ENCODE measurements at regions not wholly inside any gene's neighbourhood (a gene's known extent, or its start where the extent isn't known, plus 50 kb on each side); places are given as distances from the start of the nearest gene placed in this dataset.
A peak's percentile ranks its signal among the peaks of the same experiment; 100 is the strongest.

- Histone ChIP-seq H3K4me2 (no peak overlapping the region), H3K9me3 (no peaks in the 10 kb centered on the region), H3K27ac (no peak overlapping the region), H3K4me1 (no peaks in the 10 kb centered on the region), H3K4me3 (no peak overlapping the region)
- WGBS (ENCODE audit: missing lambda C conversion rate): 0% methylated on average over 7 of the region's 7 CpGs
- ChIA-PET CTCF (interaction anchor here (0.6 kb wide), 1 partner anchor 189 kb away, joined by 3 read pairs; no protein-coding TSS in a partner anchor), POLR2A (no interaction called here)
- DNase-seq (ENCODE audit: low read depth in 1 of 2, low spot score in 1 of 2) (no peak), ATAC-seq (no peak), FAIRE-seq (no peak)
- no peak for TF ChIP-seq SMC3 (IDR thresholded peaks at IDR 0.05)
- no peak for TF ChIP-seq ESRRA (IDR thresholded peaks at IDR 0.05; ENCODE audit: borderline replicate concordance, low read length)
- no peak for TF ChIP-seq POLR2AphosphoS2 (conservative IDR thresholded peaks at IDR 0.05; ENCODE audit: low read length)
- no peak for TF ChIP-seq ZSCAN20 (CRISPR knock-in tag; IDR thresholded peaks at IDR 0.05)
- no peak for TF ChIP-seq GATA3 (IDR thresholded peaks at IDR 0.05; ENCODE audit: borderline replicate concordance)
- no peak for TF ChIP-seq HEYL (CRISPR knock-in tag; IDR thresholded peaks at IDR 0.05)
- TF ChIP-seq RARB (CRISPR knock-in tag; IDR thresholded peaks at IDR 0.05): no peak
- no peak for TF ChIP-seq CEBPB (IDR thresholded peaks at IDR 0.05)
- TF ChIP-seq HOXB13 (CRISPR knock-in tag; IDR thresholded peaks at IDR 0.05; ENCODE audit: low read depth): no peak
- no peak for TF ChIP-seq RNF2 (IDR thresholded peaks at IDR 0.05; ENCODE audit: borderline replicate concordance, low read depth)
- no peak for TF ChIP-seq POLR2A (IDR thresholded peaks at IDR 0.05; ENCODE audit: low read length)
- TF ChIP-seq RAD21 (conservative IDR thresholded peaks at IDR 0.05 in 1 of 2, IDR thresholded peaks at IDR 0.05 in 1 of 2): no peak
- no peak for TF ChIP-seq BCL3 (IDR thresholded peaks at IDR 0.05)
- no peak for TF ChIP-seq ATOH8 (CRISPR knock-in tag; IDR thresholded peaks at IDR 0.05; ENCODE audit: low read depth)
- no peak for TF ChIP-seq MYC (IDR thresholded peaks at IDR 0.05; ENCODE audit: borderline replicate concordance, low read length)
- TF ChIP-seq CTCF (IDR thresholded peaks at IDR 0.05): no peak
Observed at GRCh38 chr19:29367791-29368222, 154.9 kb upstream of the UQCRFS1 start.

- ChIA-PET CTCF (interaction anchor here (1.4 to 1.6 kb wide), 2 partner anchors 107 to 157 kb away, joined by 3 read pairs; no protein-coding TSS in a partner anchor), POLR2A (no interaction called here)
- Histone ChIP-seq H3K4me2 (no peak overlapping the region), H3K4me3 (no peak overlapping the region), H3K27ac (no peak overlapping the region), H3K4me1 (no peaks in the 10 kb centered on the region), H3K9me3 (no peaks in the 10 kb centered on the region; the same call in 2 of the 3 replicates)
- ATAC-seq (no peak), FAIRE-seq (peak; percentile 65), DNase-seq (ENCODE audit: low read depth in 1 of 2, low spot score in 1 of 2) (no peak)
- TF ChIP-seq JUN (IDR thresholded peaks at IDR 0.05) (no peak), MAFK (IDR thresholded peaks at IDR 0.05; ENCODE audit: partially characterized antibody) (no peak), SMC3 (IDR thresholded peaks at IDR 0.05) (no peak), KDM5A (IDR thresholded peaks at IDR 0.05) (no peak), GATA3 (IDR thresholded peaks at IDR 0.05; ENCODE audit: borderline replicate concordance) (no peak)
- WGBS (ENCODE audit: missing lambda C conversion rate): 37% methylated on average over 9 of the region's 9 CpGs
Observed at GRCh38 chr19:29370276-29370675, 155.5 kb upstream of the VSTM2B start.

- no peak overlapping the region for H3K27ac ChIP-seq
- CTCF ChIA-PET: interaction anchor here (1.2 to 1.6 kb wide), 3 partner anchors 8 to 156 kb away, joined by 3 read pairs; no protein-coding TSS in a partner anchor
- H3K4me3 ChIP-seq: no peak overlapping the region
- no peaks in the 10 kb centered on the region; the same call in 2 of the 3 replicates for H3K9me3 ChIP-seq
- TF ChIP-seq ZNF302 (CRISPR knock-in tag; IDR thresholded peaks at IDR 0.05) (no peak), CBX8 (IDR thresholded peaks at IDR 0.05) (no peak), JUNB (IDR thresholded peaks at IDR 0.05) (no peak), ATOH8 (CRISPR knock-in tag; IDR thresholded peaks at IDR 0.05; ENCODE audit: low read depth) (no peak), HOXB13 (CRISPR knock-in tag; IDR thresholded peaks at IDR 0.05; ENCODE audit: low read depth) (no peak), RAD21 (conservative IDR thresholded peaks at IDR 0.05 in 1 of 2, IDR thresholded peaks at IDR 0.05 in 1 of 2) (no peak), RNF2 (IDR thresholded peaks at IDR 0.05; ENCODE audit: borderline replicate concordance, low read depth) (no peak)
- no peaks in the 10 kb centered on the region for H3K4me1 ChIP-seq
- FAIRE-seq (no peak), ATAC-seq (no peak), DNase-seq (ENCODE audit: low read depth in 1 of 2, low spot score in 1 of 2) (no peak)
- H3K4me2 ChIP-seq: no peak overlapping the region
- POLR2A ChIA-PET: no interaction called here
- WGBS (ENCODE audit: missing lambda C conversion rate): under 1% methylated on average over 7 of the region's 7 CpGs
Observed at GRCh38 chr19:29371251-29372090, 154.3 kb upstream of the VSTM2B start.

Measured in A549 (cell line).